ENCODE measurements at regions not wholly inside any gene's neighbourhood (a gene's known extent, or its start where the extent isn't known, plus 50 kb on each side); places are given as distances from the start of the nearest gene placed in this dataset.
"Not testable (repeated sequence)": the region's sequence is repeated elsewhere in the genome, so short reads cannot be mapped to it uniquely, and the experiment has no call there.

DNA sequence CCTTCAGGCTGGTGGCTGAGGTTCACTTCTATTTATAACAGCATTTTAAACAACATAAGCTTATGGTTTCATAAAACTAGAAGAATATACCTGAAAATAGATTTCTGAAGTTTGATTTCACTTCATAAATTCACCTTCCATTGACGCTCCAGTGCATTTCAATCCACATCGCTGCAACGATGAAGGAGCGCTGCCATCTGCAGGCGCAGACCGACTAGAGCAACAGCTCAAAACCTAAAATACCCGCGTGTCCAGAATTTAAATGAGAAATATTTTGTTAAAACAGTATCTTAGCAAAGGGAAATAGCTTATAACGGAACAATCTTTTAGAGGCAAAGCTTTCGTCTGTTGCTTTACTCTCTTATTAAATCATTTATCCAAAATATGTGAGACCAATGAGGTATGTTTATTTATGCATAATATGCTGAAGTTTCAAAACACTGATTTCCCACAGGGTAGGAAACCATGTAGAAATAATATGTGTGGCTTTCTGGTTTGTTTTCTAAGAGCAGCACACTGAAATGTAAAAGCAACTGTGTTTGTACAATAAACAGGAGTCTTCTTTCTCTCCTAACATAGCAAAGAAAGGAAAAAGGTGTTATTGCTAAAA is 816.4 kb upstream of the FRG1 start:
- DNase-seq: no peak

DNA sequence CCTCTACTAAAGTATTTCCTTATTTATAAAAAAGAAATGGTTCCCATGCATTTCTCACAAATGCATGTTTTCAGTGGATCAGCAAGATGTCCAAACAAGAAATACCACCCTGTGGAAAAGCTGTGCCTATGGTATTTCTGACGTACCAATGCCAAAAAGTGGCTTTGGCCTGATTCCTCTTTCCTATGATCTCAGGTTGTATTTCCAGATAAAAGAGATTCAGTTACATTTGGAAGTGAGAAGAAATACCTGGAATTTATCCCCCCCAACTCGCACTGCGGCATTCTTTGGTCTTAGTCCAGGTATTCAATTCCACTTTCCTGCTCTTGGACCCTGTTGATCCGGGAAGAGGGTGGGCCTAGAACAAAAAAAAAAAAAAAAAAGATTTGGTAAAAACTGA is 815.9 kb upstream of the FRG1 start:
- DNase-seq: no peak

DNA sequence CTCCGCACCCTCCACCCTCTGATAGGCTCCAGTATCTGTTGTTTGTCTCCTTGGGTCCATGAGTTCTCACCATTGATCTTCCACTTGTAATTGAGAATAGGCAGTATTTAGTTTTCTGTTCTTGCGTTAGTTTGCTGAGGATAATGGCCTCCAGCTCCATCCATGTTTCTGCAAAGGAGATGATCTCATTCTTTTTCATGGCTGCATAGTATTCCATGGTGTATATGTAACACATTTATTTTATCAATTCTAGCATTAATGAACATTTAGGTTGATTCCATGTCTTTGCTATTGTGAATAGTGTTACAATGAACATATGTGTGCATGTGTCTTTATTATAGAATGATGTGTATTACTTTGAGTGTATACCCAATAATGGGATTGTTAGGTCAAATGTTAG is 814.6 kb upstream of the FRG1 start:
- no peak for DNase-seq

DNA sequence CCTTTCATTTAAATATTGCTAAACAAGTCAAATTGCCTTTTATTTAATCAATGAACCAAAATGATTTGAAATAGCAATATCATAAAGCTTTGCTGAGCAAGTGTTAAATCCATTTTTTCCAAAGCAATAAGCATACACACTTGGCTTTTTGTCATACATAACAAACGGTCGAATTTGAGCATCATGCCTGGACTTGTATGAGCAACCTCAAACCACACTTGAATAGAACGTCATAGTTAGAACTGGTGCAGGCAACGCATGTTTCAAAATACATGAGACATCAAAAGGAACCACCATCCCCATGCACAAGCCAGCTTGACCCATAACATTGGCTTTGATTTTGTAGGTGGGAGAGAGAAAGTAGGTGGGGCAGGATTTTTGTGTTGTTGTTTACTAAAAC is 812.3 kb upstream of the FRG1 start:
- no peak for DNase-seq

DNA sequence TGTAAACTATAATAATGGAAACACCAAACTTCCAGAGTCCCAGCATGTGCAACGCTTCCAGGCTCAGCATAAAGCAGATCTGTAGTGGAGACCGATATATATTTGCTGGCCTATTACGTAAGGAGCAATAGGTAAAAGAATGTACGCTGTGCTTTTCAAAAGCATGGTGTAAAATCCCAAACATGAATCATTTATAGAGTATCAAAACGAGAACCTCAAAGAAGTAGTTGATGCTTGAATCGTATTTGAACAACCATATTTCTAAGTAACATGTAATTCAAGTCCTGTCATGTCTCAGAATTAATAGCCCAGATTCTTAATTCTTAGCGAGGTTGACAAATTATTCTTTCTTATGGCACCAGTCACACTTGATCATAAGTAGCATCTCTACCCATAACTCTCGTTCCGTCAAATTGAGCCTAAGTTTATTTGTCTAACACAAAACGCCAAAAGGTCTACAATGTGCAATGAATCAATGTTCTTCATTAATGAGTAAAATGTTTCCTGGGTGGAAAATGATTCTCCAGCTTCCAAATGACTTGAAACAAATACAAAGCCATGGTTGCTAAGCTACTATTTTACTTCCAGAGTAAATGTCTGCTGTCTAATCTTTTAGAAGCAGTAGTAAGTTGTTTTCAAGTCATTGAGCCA is 811.5 kb upstream of the FRG1 start:
- no peak for DNase-seq

DNA sequence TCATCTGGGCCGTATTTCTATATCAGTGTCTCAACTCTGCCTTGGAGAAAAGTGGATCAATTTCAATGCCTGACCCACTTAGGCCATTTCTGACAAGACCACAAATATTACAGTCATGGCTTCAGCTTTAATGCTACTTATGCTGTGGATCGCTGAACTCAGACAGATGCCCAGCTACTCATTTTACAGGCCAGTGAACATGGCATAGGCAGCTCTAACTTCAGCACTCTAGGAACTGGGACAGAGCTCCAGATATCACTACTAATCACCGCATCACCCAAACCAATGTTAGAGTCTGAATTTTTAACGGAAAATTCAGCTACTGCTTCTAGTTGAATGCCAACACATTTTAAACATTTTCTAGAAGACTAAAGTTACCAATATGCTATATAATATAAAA is 809.6 kb upstream of the FRG1 start:
- DNase-seq: no peak

DNA sequence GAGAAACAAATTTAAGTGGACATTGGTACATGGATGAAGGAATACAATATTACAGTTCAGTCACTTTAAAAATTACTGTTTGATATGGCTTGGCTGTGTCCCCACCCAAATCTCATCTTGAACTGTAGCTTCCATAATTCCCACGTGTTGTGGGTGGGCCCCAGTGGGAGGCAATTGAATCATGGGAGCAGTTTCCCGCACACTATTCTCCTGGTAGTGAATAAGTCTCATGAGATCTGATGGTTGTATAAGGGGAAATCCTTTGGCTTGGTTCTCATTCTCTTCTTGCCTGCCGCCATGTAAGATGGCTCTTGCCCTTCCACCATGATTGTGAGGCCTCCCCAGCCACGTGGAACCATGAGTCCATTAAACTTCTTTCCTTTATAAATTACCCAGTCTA is 804.2 kb upstream of the FRG1 start:
- no peak for DNase-seq

DNA sequence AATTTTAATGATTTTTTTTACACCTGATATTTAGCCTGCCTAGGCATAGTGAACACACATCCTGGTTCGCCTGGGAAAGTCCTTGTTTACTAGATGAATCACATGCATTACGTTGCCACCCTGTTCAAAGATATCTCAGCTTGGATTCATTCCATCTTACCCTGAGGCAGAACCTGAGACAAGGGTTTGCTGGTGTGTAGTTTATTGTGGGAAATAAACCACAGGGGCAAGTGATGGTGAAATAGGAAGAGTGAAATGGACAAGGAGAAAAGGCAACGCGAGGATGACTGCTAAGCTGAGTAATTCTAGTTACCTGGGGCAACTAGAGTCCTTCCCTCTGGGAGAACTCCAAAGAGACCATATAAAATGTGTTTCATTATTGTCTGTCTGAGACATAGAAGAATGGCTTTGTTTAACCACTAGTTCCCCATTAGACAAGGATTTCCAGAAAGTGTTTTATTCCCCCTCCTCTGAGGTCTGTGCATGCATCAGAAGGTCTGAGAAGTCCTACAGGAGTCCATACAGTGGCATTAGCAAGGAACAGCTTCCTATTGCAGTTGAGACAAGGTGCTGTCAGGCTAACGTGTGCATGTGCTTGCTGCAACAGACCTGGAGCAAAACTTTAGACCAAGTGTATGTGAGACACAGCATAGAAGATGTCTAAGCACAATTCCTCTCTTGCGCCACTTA is 797.3 kb upstream of the FRG1 start:
- DNase-seq: no peak

DNA sequence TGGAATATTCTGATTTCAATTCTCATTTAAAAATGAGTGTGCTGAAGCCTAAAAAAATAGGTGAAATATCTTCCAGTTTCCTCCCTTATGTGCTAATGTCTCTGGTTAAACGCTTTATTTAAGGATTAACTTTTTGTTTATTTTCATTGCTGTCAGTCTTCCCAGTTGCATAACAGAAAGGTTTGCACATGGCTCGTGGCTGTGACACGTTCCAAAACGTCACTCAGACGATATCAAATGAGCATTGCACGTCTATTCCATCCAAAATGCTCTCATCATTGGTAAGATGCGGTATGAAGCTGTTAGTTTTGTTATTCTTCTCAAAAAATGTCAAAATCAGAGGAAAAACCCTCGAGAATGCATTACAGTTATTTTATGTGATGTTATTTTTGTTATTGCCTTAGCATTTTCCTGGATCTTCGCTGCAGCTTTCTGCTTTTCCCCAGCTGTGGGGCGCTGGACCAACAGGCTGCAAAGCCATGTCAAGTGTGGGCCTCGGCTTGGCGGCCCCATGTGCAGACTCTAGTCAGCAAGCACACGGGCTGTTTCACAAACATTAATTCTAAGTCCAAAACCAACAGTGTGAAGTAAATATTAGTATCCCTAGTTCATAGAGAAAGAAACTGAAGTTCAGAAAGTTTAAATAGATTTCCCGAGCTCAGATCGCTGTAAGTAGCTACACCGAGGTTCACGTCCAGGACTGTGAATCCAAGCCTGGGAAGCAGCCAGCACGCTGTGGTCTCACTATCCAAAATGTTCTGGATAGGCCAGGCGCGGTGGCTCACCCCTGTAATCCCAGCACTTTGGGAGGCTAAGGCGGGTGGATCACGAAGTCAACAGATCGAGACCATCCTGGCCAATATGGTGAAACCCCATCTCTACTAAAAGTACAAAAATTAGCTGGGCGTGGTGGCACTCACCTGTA is 793.4 kb upstream of the FRG1 start:
- no peak for DNase-seq

DNA sequence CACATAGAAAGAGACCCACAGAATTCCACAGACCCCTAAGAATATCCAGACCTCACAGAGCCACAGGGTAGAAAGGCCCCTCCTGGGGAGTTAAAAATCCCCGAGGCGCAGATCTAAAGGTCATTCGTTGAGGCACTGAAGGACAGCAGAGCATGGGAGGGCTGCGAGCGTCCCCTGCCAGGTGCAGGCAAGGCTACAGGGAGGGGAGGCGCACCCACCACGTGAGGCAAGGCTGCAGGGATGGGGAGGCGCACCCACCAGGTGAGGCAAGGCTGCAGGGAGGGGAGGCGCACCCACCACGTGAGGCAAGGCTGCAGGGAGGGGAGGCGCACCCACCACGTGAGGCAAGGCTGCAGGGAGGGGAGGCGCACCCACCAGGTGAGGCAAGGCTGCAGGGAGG is 785.6 kb upstream of the FRG1 start:
- DNase-seq: not testable (repeated sequence)

DNA sequence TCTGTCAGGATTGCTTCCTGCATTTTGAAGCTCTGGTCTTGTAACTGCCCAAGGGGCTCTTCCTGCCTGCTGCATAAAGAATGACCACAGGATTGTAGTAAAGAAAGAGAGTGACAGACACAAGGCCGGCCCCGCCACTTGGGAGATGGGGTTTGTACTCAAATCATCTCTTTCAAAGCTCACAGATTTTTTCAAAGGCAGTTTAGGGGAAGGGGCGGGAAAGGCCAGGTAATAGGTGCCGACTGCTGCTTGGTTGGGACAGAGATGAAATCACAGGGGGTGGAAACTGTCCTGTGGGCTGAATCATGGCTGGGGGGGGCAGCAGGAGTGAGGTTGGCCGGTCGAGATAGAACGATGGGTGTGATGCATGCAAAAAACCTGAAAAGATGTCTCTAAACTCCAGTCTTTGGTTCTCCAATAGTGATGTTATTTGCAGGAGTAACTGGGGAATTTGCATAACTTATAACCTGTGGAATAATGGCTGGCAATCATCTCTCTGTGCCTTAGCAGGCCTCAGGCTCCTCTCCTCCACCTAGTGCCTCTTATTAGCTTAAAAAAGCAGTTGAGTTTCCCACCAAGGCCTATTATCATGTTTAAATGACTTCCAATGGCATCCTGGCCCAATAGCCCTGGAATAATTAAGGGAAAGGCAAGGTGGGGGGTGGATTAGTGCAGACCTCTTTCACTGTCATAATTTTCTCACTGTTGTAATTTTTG is 778.4 kb upstream of the FRG1 start:
- no peak for DNase-seq

DNA sequence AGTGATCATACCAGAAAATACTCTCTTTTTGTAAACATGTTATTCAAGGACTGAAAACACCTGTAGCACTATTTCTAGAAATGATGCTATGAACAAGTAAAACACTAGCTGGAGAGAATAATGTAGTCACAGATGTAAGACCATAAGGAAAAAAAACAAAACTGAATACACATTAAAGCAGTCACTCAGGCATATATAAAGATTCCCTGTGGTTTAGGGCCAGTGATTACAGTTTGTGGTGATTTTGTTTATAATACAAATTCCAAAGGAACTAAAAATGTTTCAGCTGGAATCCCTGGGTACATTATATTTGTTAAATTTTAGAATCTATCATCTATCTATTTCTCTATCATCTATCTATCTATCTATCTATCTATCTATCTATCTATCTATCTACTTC is 777.8 kb upstream of the FRG1 start:
- no peak for DNase-seq

DNA sequence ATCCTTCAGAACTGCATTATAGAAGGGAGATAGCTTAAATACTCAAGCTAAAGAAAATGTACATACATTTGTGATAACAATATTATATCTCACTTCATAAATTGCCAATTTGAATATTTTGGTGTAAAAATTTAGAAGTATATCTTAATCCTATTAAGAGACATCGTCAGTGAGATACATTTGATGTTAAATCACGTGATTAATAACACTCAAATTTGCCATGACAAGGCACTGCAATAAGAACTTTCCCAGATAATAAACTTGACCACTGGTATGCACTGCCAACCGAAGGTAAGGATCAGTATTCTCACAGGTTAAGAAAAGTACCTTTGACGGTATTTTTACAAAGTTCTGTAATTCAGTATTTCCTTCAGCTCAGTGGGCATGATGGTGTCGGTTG is 764.7 kb upstream of the FRG1 start:
- no peak for DNase-seq

DNA sequence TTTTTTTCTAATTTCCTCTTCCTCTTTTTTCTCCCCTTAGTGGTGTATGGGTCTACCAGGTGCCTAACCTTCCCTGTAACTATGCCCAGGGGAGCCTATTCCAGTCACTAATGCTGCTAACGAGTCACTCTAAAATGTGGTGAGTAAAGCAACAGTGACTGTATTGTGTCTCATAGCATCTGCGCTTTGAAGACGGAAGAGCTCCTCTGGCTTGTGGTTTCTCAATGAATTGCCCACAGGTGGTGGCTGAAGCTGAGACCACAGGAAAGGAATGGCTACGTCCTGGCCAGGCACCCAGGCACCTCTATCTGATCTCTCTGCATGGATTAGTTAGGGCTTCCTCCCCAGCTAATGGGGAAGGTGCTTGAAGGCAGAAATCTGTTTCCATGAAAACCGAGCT is 763.5 kb upstream of the FRG1 start:
- DNase-seq: no peak

DNA sequence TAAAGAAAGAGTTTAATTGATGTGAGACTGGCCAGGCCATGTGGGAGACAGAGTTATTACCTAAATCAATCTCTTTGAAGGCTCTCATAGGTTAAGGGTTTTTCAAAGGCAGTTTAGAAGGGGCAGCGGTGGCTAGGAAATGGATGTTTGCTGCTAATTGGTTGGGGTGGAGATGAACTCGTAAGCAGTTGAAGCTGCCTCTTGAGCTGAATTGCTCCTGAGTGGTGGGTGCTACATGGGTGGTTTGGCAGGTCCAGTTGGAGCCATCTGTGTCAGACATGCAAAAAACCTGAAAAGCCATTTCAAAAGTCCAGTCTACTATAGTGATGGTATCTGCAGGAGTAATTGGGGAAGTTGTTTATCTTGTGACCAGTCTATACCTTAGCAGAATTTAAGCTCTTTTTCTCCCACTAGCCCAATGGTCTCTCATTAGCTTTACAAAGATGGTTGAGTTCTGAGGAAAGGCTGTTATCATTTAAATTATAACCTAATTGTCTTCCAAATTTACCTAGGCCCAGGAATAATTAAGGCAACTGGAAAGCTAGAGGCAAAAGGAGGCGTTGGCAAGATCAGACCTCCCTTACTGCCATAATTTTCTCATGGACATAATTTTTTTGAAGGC is 762.4 kb upstream of the FRG1 start:
- no peak for DNase-seq

DNA sequence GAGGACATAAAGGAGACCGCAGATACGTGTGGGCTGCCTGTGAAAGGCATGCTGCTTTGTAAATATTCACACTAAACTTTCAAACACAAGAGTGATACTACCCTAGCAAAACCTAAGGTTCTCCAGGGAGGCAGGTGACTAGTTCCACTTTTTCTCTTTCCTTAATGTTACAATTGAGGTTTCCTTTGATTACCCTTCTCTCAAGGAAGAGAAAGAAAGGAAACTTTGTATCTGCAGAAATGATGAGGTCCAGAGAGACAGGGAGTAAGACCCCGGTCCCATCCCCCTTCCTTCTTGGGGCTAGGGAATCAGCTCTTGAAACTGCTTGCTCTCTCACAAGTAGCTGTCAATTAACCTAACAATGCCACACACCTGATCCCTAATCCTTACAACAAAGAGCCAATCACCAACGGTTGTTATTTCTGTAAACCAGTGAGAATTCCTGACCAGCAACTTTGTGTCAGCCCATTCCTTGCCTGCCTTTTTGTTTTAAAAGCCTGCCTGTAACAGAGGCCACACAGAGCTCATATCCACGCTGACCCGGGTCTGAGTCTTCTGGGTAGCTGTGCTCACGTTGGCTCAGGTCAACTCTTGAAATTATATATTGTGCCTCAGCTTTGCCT is 754.8 kb upstream of the FRG1 start:
- no peak for DNase-seq

DNA sequence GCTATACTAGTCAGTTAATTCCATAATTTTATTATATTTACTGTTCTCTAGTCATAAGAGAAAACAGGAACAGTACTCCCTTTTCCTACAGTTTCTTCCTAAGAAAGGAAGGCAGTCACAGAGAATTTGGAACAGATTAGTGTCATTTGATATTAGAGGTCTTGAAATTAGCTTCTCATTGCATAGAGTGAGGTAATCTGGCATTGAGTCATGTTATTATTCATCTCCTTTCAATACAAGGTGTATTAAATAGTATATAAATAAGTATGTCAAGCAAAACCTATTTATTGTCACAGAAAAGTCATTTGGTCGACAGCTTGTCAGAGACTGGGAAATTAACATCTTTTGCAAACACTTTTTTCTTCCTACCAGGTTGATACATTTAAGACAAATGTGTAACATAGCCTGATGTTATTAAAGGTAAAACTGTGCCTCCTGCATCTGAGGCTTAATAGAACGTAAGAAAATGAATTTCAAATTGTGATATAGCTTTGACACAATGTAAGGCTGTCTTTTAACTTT is 753.1 kb upstream of the FRG1 start:
- DNase-seq: no peak

DNA sequence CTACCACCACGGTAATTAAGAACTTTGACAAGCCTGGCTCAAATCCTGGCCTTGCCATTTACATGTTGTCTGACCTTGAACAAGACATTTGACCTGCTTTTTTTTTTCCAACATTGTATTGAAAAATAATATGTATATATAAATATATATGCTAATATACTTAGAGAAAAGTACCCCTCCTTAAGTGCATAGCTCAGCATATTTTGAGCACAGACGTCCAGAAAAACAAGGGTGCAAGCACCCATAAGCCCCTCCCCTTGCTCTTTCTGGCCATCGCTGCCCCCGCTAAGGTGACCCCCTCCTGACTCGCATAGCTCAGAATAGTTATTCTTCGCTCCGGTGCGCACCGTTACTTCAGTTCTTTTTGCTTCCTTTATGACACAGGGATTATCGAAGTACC is 742.0 kb upstream of the FRG1 start:
- DNase-seq: no peak

DNA sequence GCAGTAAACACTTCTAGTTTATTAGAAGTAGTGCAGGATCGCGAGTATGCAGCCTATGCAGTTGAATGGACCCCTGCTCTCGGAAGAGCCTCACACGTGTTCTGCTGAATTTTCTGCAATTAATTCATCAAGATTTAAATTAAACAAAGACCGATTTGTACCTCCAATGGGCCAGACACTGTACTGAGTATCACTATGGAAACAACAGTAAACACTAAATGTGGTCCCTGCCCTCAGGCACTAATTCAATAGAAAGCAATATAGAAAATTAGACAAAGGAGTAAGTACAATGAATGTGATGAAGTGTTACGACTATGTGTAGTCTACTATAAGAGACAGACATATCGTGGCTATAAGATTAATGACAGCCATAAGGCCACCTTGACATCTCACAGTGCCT is 740.3 kb upstream of the FRG1 start:
- DNase-seq: no peak

DNA sequence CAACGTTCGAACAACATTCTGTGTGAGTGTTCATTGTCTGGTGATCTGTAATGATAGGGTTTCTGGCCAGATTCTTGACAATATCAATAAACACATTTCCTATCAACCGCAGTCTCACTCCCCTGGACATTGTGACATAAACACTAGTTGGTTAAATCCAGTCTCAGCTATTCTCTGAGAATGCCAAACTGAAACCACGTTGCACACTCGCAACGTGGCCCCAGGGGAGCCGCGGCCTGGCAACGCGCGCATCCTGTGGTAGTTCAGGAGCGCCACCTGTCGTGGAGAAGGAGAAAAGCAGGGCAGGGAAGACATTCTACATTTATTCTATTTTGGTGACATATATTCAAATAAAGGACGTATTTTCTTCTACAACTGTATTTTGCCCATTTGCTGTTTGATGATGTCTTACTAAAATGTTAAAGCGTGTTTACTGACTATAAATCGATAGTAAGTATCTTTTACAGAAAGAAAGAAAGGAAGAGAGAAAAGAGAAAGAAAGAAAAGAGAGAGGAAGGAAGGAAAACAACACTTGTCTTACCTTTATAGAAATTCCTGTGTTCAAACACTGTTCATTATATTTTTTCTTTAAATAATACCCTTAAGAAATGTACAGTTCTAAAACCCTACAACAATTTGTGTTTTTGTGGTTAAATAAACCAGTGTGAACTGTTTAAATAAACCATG is 738.3 kb upstream of the FRG1 start:
- peak; percentile 14 for DNase-seq

DNA sequence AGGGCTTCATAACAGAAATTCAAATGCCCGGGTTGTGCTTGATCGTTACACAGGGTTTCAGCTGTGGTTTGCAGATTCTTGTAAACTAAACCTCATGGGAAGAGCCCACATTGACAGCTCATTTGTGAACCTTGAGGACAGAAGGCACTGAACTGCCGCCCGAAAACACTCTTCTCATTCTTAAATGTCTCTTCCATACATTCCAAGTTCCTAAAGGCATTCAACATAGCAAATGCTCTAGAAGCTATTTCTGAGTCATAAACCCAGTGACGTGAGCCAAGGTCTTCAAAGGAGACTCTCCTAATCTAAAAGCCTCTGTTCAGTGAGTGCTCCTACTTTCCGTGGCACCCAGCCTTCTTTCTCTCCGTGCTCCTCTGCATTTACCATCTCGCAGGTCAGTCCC is 737.8 kb upstream of the FRG1 start:
- no peak for DNase-seq
